SU-DHL-6 (cell line): ENCODE measurements at regions not wholly inside any gene's neighbourhood (a gene's known extent, or its start where the extent isn't known, plus 50 kb on each side); places are given as distances from the start of the nearest gene placed in this dataset.

ENCODE experiments used
- H2AFZ ChIP-seq: fragments of 200-600 bp; sonication (generic); 2 replicates; pipeline ENCODE4 v1.6.1; 2014; ENCODE audit warnings: low read depth, mild to moderate bottlenecking, moderate library complexity, mixed read lengths, antibody characterized with exemption, low read length; ENCODE audit not compliant: severe bottlenecking
- H3F3A ChIP-seq: fragments of 200-600 bp; shearing (Covaris generic); 2 replicates; pipeline ENCODE4 v1.6.0; 2016; ENCODE audit warnings: antibody characterized with exemption, mild to moderate bottlenecking; ENCODE audit not compliant: insufficient read depth
- H3K27ac ChIP-seq: fragments of 200-600 bp; sonication (generic); 2 replicates; pipeline ENCODE4 v1.5.1; 2016; ENCODE audit warnings: low read depth, mild to moderate bottlenecking, low read length, moderate library complexity, mixed read lengths
- H3K27me3 ChIP-seq: fragments of 200-600 bp; sonication (generic), shearing (Covaris generic); 2 replicates; pipeline ENCODE4 v1.6.0; 2014; ENCODE audit warnings: mild to moderate bottlenecking, low read length
- H3K36me3 ChIP-seq: fragments of 200-600 bp; sonication (generic); 2 replicates; pipeline ENCODE4 v1.6.1; 2014; ENCODE audit warnings: mild to moderate bottlenecking, low read length, mixed read lengths
- H3K4me2 ChIP-seq: fragments of 300-600, 200-600 bp; shearing (Covaris generic), sonication (generic); 2 replicates; pipeline ENCODE4 v1.6.0; 2014; ENCODE audit warnings: low read length, low read depth, mild to moderate bottlenecking; ENCODE audit not compliant: poor library complexity, severe bottlenecking
- H3K4me3 ChIP-seq: fragments of 200-600 bp; sonication (generic); 2 replicates; pipeline ENCODE4 v1.5.1; 2014; ENCODE audit warnings: antibody characterized with exemption, low read length, mild to moderate bottlenecking, mixed read lengths; ENCODE audit not compliant: insufficient read depth, poor library complexity, severe bottlenecking
- H3K79me2 ChIP-seq: fragments of 200-600 bp; sonication (generic); 2 replicates; pipeline ENCODE4 v1.6.1; 2014; ENCODE audit warnings: mild to moderate bottlenecking, low read length, moderate library complexity; ENCODE audit not compliant: insufficient read depth
- H3K9ac ChIP-seq: fragments of 200-600 bp; sonication (generic); 2 replicates; pipeline ENCODE4 v1.7.0; 2014; ENCODE audit warnings: mild to moderate bottlenecking, low read length
- H3K9me2 ChIP-seq: fragments of 200-600 bp; sonication (generic); replicated peaks from 2 replicates; pipeline ENCODE4 v1.6.1; 2014; ENCODE audit warnings: low read length; ENCODE audit not compliant: insufficient read depth
- H3K9me3 ChIP-seq: fragments of 200-600 bp; sonication (generic); 2 replicates; pipeline ENCODE4 v1.6.1; 2014; ENCODE audit warnings: low read length, mixed read lengths; ENCODE audit not compliant: insufficient read depth
- H4K20me1 ChIP-seq: fragments of 200-600 bp; sonication (generic); 2 replicates; pipeline ENCODE4 v1.6.1; 2014; ENCODE audit warnings: low read depth, mild to moderate bottlenecking, antibody characterized with exemption, low read length, moderate library complexity, mixed read lengths
- EZH2phosphoT487 ChIP-seq: fragments of 200-600 bp; sonication (generic), shearing (Covaris generic); conservative IDR thresholded peaks from 2 replicates; pipeline ENCODE4 v1.6.1; 2018; ENCODE audit warnings: mild to moderate bottlenecking, antibody characterized with exemption, low read length, moderate library complexity, mixed read lengths
- TF ChIP-seq, protein P1 (sequence below): fragments of 200-600 bp; sonication (generic); IDR thresholded peaks from one replicate; pipeline ENCODE4 v1.5.1; 2017; ENCODE audit warnings: antibody characterized with exemption, mild to moderate bottlenecking, low read length, moderate library complexity; ENCODE audit not compliant: insufficient read depth, poor library complexity, severe bottlenecking

DNA sequence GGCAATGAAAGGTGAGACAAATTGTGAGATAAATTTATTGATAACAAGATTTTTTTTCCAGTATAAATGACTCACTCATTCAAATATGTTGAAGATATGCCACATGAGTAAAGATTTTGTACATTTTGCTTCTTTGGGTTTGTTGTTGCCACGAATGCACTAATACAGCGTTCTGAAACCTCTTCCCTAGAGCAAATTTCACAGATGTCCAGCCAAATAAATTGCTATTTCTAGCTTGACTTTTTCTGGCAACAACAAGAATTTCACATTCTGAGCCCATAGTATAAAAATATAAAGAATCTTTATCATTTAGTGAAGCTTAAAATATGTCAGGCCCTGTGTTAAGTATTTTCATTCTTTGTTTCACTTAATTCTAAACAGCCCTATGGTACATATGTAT lies 114.5 kb upstream of the COL24A1 start:
- H3F3A ChIP-seq, result no peaks in the 10 kb centered on the region
- H3K27me3 ChIP-seq, result no peaks in the 10 kb centered on the region
- H3K79me2 ChIP-seq, result no peaks in the 10 kb centered on the region
- H2AFZ ChIP-seq, result no peak overlapping the region
- no peaks in the 10 kb centered on the region for H3K36me3 ChIP-seq
- TF ChIP-seq, protein P1, sequence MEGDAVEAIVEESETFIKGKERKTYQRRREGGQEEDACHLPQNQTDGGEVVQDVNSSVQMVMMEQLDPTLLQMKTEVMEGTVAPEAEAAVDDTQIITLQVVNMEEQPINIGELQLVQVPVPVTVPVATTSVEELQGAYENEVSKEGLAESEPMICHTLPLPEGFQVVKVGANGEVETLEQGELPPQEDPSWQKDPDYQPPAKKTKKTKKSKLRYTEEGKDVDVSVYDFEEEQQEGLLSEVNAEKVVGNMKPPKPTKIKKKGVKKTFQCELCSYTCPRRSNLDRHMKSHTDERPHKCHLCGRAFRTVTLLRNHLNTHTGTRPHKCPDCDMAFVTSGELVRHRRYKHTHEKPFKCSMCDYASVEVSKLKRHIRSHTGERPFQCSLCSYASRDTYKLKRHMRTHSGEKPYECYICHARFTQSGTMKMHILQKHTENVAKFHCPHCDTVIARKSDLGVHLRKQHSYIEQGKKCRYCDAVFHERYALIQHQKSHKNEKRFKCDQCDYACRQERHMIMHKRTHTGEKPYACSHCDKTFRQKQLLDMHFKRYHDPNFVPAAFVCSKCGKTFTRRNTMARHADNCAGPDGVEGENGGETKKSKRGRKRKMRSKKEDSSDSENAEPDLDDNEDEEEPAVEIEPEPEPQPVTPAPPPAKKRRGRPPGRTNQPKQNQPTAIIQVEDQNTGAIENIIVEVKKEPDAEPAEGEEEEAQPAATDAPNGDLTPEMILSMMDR, result no peak
- TF ChIP-seq EZH2phosphoT487, result no peak
- no peak overlapping the region for H3K4me2 ChIP-seq
- no peak overlapping the region for H3K9ac ChIP-seq
- no peak overlapping the region for H3K27ac ChIP-seq
- H4K20me1 ChIP-seq, result no peaks in the 10 kb centered on the region
- H3K9me3 ChIP-seq, result no peaks in the 10 kb centered on the region
- H3K4me3 ChIP-seq, result no peak overlapping the region
- no peaks in the 10 kb centered on the region for H3K9me2 ChIP-seq

DNA sequence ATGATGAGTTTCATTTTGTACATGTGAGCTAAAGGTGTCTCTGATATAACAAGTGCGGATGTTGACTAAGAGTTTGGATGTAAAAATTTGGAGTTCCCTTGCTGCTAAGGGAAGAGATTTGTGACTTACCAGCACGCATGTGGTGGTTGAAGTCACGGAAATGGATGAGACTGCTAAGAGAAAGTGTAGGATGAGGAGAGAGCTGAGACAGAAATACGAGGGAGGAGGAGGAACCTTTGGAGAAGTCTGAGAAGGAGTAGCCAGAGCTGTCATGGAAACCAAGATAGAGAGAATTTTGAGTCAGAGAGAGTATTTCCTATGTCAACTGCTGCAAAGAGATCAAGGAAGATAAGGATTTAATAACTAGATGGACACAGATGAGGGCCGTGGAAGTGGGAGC lies 106.5 kb upstream of the COL24A1 start:
- Histone ChIP-seq H3K27me3 (no peaks in the 10 kb centered on the region), H3K9ac (no peak overlapping the region), H3K36me3 (no peaks in the 10 kb centered on the region), H3K9me2 (no peaks in the 10 kb centered on the region), H3K4me2 (no peak overlapping the region), H3F3A (no peaks in the 10 kb centered on the region), H4K20me1 (no peaks in the 10 kb centered on the region), H3K4me3 (no peak overlapping the region), H3K27ac (no peak overlapping the region), H2AFZ (no peak overlapping the region), H3K79me2 (no peaks in the 10 kb centered on the region), H3K9me3 (no peaks in the 10 kb centered on the region)
- TF ChIP-seq EZH2phosphoT487, result no peak
- TF ChIP-seq, protein P1, result no peak

DNA sequence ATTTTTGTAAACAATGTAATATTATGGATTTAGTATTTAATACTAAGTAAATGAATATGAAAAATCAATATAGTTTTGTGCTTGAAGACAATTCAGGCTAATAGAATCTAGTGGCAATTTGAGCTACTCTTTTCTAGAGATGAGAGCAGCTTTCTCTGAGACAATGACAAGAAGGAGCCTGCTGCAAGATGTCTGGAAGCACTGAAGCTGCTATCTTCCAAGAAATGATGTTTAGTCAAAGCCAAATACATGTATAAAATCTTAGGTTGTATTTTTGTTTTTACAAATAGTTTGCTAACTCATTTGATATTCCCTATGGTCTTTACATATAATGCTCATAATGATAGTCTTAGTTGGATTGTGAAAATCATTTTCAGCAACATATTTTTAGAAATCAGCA lies 103.9 kb upstream of the COL24A1 start:
- H2AFZ ChIP-seq, result no peak overlapping the region
- no peaks in the 10 kb centered on the region for H3K9me3 ChIP-seq
- TF ChIP-seq EZH2phosphoT487, result no peak
- TF ChIP-seq, protein P1, result no peak
- H4K20me1 ChIP-seq, result no peaks in the 10 kb centered on the region
- no peak overlapping the region for H3K27ac ChIP-seq
- no peaks in the 10 kb centered on the region for H3K27me3 ChIP-seq
- no peaks in the 10 kb centered on the region for H3F3A ChIP-seq
- no peak overlapping the region for H3K9ac ChIP-seq
- no peaks in the 10 kb centered on the region for H3K9me2 ChIP-seq
- no peaks in the 10 kb centered on the region for H3K36me3 ChIP-seq
- no peaks in the 10 kb centered on the region for H3K79me2 ChIP-seq
- H3K4me3 ChIP-seq, result no peak overlapping the region
- no peak overlapping the region for H3K4me2 ChIP-seq

DNA sequence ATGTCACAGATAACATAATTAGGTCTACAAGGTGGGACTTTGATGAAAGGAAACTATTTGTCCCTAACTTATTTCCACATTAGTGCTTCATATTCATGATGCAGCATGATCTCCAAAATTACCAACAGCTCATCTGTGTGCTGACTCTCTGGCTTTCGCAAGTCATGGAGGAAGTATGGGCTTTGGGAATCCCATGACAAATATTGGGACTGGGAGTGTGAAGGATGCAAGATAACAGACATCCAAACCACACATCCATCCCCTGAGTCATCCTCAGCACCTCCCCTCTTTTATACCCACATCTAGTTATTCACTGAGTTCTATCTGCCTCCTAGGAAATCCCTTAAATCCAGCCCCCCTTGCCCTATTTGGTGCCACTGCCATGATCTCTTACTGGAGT lies 102.8 kb upstream of the COL24A1 start:
- Histone ChIP-seq H3K9me3 (no peaks in the 10 kb centered on the region), H3K4me3 (no peak overlapping the region), H3K27ac (no peak overlapping the region), H3K27me3 (no peaks in the 10 kb centered on the region), H3K9me2 (no peaks in the 10 kb centered on the region), H3K4me2 (no peak overlapping the region), H3K9ac (no peak overlapping the region), H3K79me2 (no peaks in the 10 kb centered on the region), H2AFZ (no peak overlapping the region), H3F3A (no peaks in the 10 kb centered on the region), H4K20me1 (no peaks in the 10 kb centered on the region), H3K36me3 (no peaks in the 10 kb centered on the region)
- TF ChIP-seq, protein P1, result no peak
- no peak for TF ChIP-seq EZH2phosphoT487
